Mesenchymal stem cell (in vitro differentiated cells and primary cell): ENCODE measurements at regions not wholly inside any gene's neighbourhood (a gene's known extent, or its start where the extent isn't known, plus 50 kb on each side); places are given as distances from the start of the nearest gene placed in this dataset.

ENCODE experiments used
- DNase-seq: peaks from one replicate; pipeline ENCODE4 v3.0.0-alpha.2; 2013
- H2AFZ ChIP-seq: one replicate; pipeline ENCODE4 v1.6.1; 2013; ENCODE audit warnings: low read depth, mild to moderate bottlenecking, control low read depth, inconsistent platforms, low read length, moderate library complexity
- H2AK5ac ChIP-seq: 2 replicates; pipeline ENCODE4 v1.6.1; 2013; ENCODE audit warnings: low read length, moderate library complexity, mild to moderate bottlenecking, inconsistent platforms; ENCODE audit not compliant: severe bottlenecking
- H2BK120ac ChIP-seq: one replicate; pipeline ENCODE4 v1.6.1; 2013; ENCODE audit warnings: low read depth, mild to moderate bottlenecking, inconsistent platforms, low read length, moderate library complexity
- H2BK12ac ChIP-seq, 2 experiments: one replicate each; pipeline ENCODE4 v1.6.1; 2013; ENCODE audit warnings: inconsistent platforms in 2 of 2, low read length in 2 of 2, mild to moderate bottlenecking in 2 of 2, moderate library complexity in 2 of 2, control low read depth in 1 of 2
- H2BK15ac ChIP-seq: one replicate; pipeline ENCODE4 v1.6.1; 2013; ENCODE audit warnings: mild to moderate bottlenecking, low read depth, inconsistent platforms; ENCODE audit not compliant: poor library complexity, severe bottlenecking
- H2BK5ac ChIP-seq: 2 replicates; pipeline ENCODE4 v1.6.1; 2013; ENCODE audit warnings: low read depth, mild to moderate bottlenecking, low read length, control low read depth, inconsistent platforms; ENCODE audit not compliant: poor library complexity, severe bottlenecking
- H3K14ac ChIP-seq, 2 experiments: one replicate each; pipeline ENCODE4 v1.6.1; 2013; ENCODE audit warnings: inconsistent platforms in 2 of 2, low read length in 2 of 2, control low read depth in 1 of 2, mild to moderate bottlenecking in 1 of 2, moderate library complexity in 1 of 2
- H3K18ac ChIP-seq, 2 experiments: one replicate each; pipeline ENCODE4 v1.6.1; 2013; ENCODE audit warnings: inconsistent platforms in 2 of 2, low read length in 2 of 2, control low read depth in 1 of 2, low read depth in 1 of 2, mild to moderate bottlenecking in 1 of 2
- H3K23ac ChIP-seq, 2 experiments: one replicate each; pipeline ENCODE4 v1.6.1; 2013; ENCODE audit warnings: inconsistent platforms in 2 of 2, low read length in 2 of 2, mild to moderate bottlenecking in 2 of 2, moderate library complexity in 2 of 2, control low read depth in 1 of 2
- H3K27ac ChIP-seq: 2 replicates; pipeline ENCODE4 v1.5.1; 2013; ENCODE audit warnings: mild to moderate bottlenecking, moderate library complexity, low read length, control low read depth, inconsistent platforms; ENCODE audit not compliant: poor library complexity, severe bottlenecking
- H3K27me3 ChIP-seq, 2 experiments: 2 replicates each; pipeline versions ENCODE4 v1.6.1 to v1.7.0; 2013; ENCODE audit warnings: low read length in 2 of 2, mild to moderate bottlenecking in 2 of 2, moderate library complexity in 2 of 2, control low read depth in 1 of 2, inconsistent platforms in 1 of 2; ENCODE audit not compliant: control insufficient read depth in 1 of 2, insufficient read depth in 1 of 2
- H3K36me3 ChIP-seq, 2 experiments: 2 replicates each; pipeline versions ENCODE4 v1.6.1 to v1.7.0; 2013; ENCODE audit warnings: low read length in 2 of 2, control low read depth in 1 of 2, inconsistent platforms in 1 of 2, low read depth in 1 of 2, mild to moderate bottlenecking in 1 of 2; ENCODE audit not compliant: insufficient read depth in 2 of 2, control insufficient read depth in 1 of 2
- H3K4ac ChIP-seq, 2 experiments: one replicate each; pipeline ENCODE4 v1.6.1; 2013; ENCODE audit warnings: inconsistent platforms in 2 of 2, low read length in 2 of 2, mild to moderate bottlenecking in 2 of 2, moderate library complexity in 2 of 2, control low read depth in 1 of 2, low read depth in 1 of 2
- H3K4me1 ChIP-seq: 2 replicates; pipeline ENCODE4 v1.6.1; 2013; ENCODE audit warnings: low read depth, low read length, control low read depth; ENCODE audit not compliant: control insufficient read depth, insufficient read depth
- H3K4me2 ChIP-seq: 2 replicates; pipeline ENCODE4 v1.6.1; 2013; ENCODE audit warnings: low read length, mild to moderate bottlenecking, inconsistent platforms; ENCODE audit not compliant: poor library complexity, severe bottlenecking
- H3K4me3 ChIP-seq, 2 experiments: 2 replicates each; pipeline versions ENCODE4 v1.5.1 to v1.7.0; 2013; ENCODE audit warnings: low read length in 2 of 2, mild to moderate bottlenecking in 2 of 2, control low read depth in 1 of 2, low read depth in 1 of 2; ENCODE audit not compliant: insufficient read depth in 1 of 2
- H3K79me1 ChIP-seq: replicated peaks from 2 replicates; pipeline ENCODE4 v1.6.1; 2013; ENCODE audit warnings: mild to moderate bottlenecking, control low read depth, low read length, inconsistent platforms; ENCODE audit not compliant: poor library complexity, severe bottlenecking
- H3K9ac ChIP-seq: 2 replicates; pipeline ENCODE4 v1.7.0; 2013; ENCODE audit warnings: mild to moderate bottlenecking, low read length, moderate library complexity
- H3K9me3 ChIP-seq: 2 replicates; pipeline ENCODE4 v1.7.0; 2013; ENCODE audit warnings: mild to moderate bottlenecking, low read length; ENCODE audit not compliant: control insufficient read depth
- H4K8ac ChIP-seq: one replicate; pipeline ENCODE4 v1.6.1; 2013; ENCODE audit warnings: inconsistent platforms, mild to moderate bottlenecking, low read length, moderate library complexity
- H4K91ac ChIP-seq: one replicate; pipeline ENCODE4 v1.6.1; 2013; ENCODE audit warnings: mild to moderate bottlenecking, low read length, inconsistent platforms
- WGBS: methylation state at CpG from one replicate; pipeline ENCODE4 v1.1.7; 2013; ENCODE audit warnings: mixed read lengths; 5-methylcytosine and 5-hydroxymethylcytosine counted together

DNA sequence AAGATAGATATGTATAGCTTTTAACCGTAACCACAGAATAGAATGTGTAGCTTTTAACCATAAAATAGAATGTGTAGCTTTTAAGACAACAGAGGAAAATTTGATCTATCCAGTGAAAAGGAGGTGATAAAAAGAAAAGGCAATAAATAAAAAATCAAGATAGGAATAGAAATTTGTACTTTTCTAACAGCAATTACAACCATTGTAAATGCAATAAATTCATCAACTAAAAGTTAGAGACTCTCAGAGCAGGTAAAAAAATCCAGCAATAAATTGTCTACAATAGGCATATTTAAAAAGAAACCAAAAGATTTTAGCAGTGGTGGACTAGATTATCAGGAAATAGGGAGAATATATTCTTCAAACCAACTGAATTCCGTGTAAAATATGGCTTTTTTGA lies 63.8 kb upstream of the ABHD2 start:
- H4K8ac ChIP-seq, result no peak overlapping the region
- no CpG with 5 or more reads among the region's 2 CpGs for WGBS

DNA sequence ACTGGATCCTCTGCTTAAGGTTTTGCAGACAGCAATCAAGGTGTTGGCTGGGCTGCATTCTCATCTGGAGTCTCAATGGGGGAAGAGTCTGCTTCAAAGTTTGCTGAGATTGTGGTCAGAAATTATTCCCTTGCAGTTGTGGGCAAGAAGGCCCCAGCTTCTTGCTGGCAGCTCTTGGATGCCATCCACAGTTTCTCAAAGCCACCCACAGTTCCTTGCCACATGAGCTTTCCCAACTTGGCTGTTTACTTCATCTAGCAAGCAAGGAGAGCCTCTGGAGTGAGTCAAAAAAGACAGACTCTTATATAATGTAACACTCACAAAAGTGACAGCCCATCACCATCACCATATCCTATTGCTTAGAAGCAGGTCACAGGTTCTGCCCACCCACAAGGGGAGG lies 62.1 kb upstream of the ABHD2 start:
- Histone ChIP-seq H3K4me1 (no peaks in the 10 kb centered on the region), H2BK5ac (no peak overlapping the region), H3K23ac (no peak overlapping the region), H4K8ac (no peak overlapping the region), H3K4me3 (no peak overlapping the region), H3K36me3 (no peaks in the 10 kb centered on the region), H4K91ac (no peak overlapping the region), H2BK15ac (no peak overlapping the region), H3K4me2 (no peak overlapping the region), H3K9me3 (peaks cover 6% of the 10 kb centered on the region), H3K27me3 (peaks cover 0 to 7% of the 10 kb centered on the region in 2 experiments), H3K18ac (no peak overlapping the region), H2BK12ac (no peak overlapping the region), H3K14ac (no peak overlapping the region), H3K79me1 (no peaks in the 10 kb centered on the region), H3K4ac (no peak overlapping the region), H2BK120ac (no peak overlapping the region), H3K9ac (no peak overlapping the region), H3K27ac (no peak overlapping the region), H2AFZ (no peak overlapping the region), H2AK5ac (no peak overlapping the region)
- no peak for DNase-seq

More for the DNA sequence above, 63.8 kb upstream of the ABHD2 start:
- no peak overlapping the region for H2BK15ac ChIP-seq
- H3K4me3 ChIP-seq, result no peak overlapping the region
- peaks cover 0 to 8% of the 10 kb centered on the region in 2 experiments for H3K27me3 ChIP-seq
- no peak overlapping the region for H3K14ac ChIP-seq
- H3K9me3 ChIP-seq, result peaks cover 6% of the 10 kb centered on the region
- no peak overlapping the region for H3K9ac ChIP-seq
- no peak overlapping the region for H4K91ac ChIP-seq
- no peak overlapping the region for H2BK5ac ChIP-seq
- no peak overlapping the region for H2BK12ac ChIP-seq
- H2AK5ac ChIP-seq, result no peak overlapping the region
- H3K4me2 ChIP-seq, result no peak overlapping the region
- H3K27ac ChIP-seq, result no peak overlapping the region
- DNase-seq, result no peak
- no peak overlapping the region for H2BK120ac ChIP-seq
- no peak overlapping the region for H3K23ac ChIP-seq
- H3K18ac ChIP-seq, result no peak overlapping the region
- H2AFZ ChIP-seq, result no peak overlapping the region
- no peaks in the 10 kb centered on the region for H3K36me3 ChIP-seq
- no peaks in the 10 kb centered on the region for H3K4me1 ChIP-seq
- H3K4ac ChIP-seq, result no peak overlapping the region
- H3K79me1 ChIP-seq, result no peaks in the 10 kb centered on the region

DNA sequence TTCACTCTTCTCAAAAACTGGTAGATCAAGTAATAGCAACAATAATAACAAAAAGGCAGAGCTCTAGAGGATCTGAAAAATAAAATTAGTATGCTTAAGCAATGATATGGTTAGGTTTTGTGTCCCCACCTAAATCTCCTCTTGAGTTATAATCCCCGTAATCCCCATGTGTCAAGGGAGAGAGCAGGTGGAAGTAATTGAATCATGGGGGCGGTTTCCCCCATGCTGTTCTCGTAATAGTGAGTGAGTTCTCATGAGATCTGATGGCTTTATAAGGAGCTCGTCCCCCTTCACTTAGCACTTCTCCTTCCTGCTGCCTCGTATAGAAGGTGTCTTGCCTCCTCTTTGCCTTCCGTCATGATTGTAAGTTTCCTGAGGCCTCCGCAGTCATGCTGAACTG lies 60.2 kb upstream of the ABHD2 start:
- Histone ChIP-seq H3K14ac (no peak overlapping the region), H2AK5ac (no peak overlapping the region), H3K4me1 (no peaks in the 10 kb centered on the region), H3K27me3 (no peaks in the 10 kb centered on the region), H4K91ac (no peak overlapping the region), H3K9me3 (peaks cover 6% of the 10 kb centered on the region), H3K4ac (no peak overlapping the region), H2AFZ (no peak overlapping the region), H2BK5ac (no peak overlapping the region), H3K23ac (no peak overlapping the region), H3K27ac (no peak overlapping the region), H2BK12ac (no peak overlapping the region), H3K4me3 (no peak overlapping the region), H2BK120ac (no peak overlapping the region), H3K79me1 (no peaks in the 10 kb centered on the region), H4K8ac (no peak overlapping the region), H3K18ac (no peak overlapping the region), H3K9ac (no peak overlapping the region), H2BK15ac (no peak overlapping the region), H3K4me2 (no peak overlapping the region), H3K36me3 (no peaks in the 10 kb centered on the region)
- WGBS, result 62% methylated on average over 6 of the region's 7 CpGs
- DNase-seq, result no peak

GRCh38 chr15:89030311-89030710 lies 57.9 kb upstream of the ABHD2 start:
- Histone ChIP-seq H3K23ac (no peak overlapping the region), H3K4me3 (no peak overlapping the region), H2AFZ (no peak overlapping the region), H3K4me1 (no peaks in the 10 kb centered on the region), H2BK5ac (no peak overlapping the region), H3K9me3 (peaks cover 5% of the 10 kb centered on the region), H2BK120ac (no peak overlapping the region), H2AK5ac (no peak overlapping the region), H4K8ac (no peak overlapping the region), H3K4ac (no peak overlapping the region), H3K14ac (no peak overlapping the region), H3K36me3 (no peaks in the 10 kb centered on the region), H3K18ac (no peak overlapping the region), H3K79me1 (no peaks in the 10 kb centered on the region), H3K4me2 (no peak overlapping the region), H2BK12ac (no peak overlapping the region), H2BK15ac (no peak overlapping the region), H3K27me3 (no peaks in the 10 kb centered on the region), H3K9ac (no peak overlapping the region), H4K91ac (no peak overlapping the region), H3K27ac (no peak overlapping the region)
- WGBS, result no CpG with 5 or more reads among the region's 3 CpGs
- no peak for DNase-seq
